PC-9 (cell line): ENCODE measurements at regions not wholly inside any gene's neighbourhood (a gene's known extent, or its start where the extent isn't known, plus 50 kb on each side); places are given as distances from the start of the nearest gene placed in this dataset.

Source experiments
- BruUV-seq: library from RNA; stranded (reverse); fragments of 400-500 nt; replicated peaks from 2 replicates; lab custom pipeline; 2021; lab: Mats Ljungman, UMichigan
- CTCF ChIA-PET: fragments of 300-600 bp; sonication (Branson Sonifier 250); formaldehyde crosslinking; loops from one replicate; lab custom pipeline; 2022; ENCODE audit warnings: antibody characterized with exemption; lab: Charles Lee
- POLR2A ChIA-PET: fragments of 300-600 bp; sonication (Branson Sonifier 250); formaldehyde crosslinking; loops from one replicate; lab custom pipeline; 2022; ENCODE audit warnings: antibody characterized with exemption; ENCODE audit not compliant: unreplicated experiment; lab: Charles Lee
- DNase-seq, 2 experiments: peaks; one replicate each; pipeline versions ENCODE4 v3.0.0 to v3.0.0-alpha.2; 2015 to 2022; ENCODE audit warnings: mixed read lengths in 1 of 2
- H2AFZ ChIP-seq: fragments of 200-600 bp; sonication (generic); 2 replicates; pipeline ENCODE4 v1.8.1; 2017; ENCODE audit warnings: antibody characterized with exemption
- H3F3A ChIP-seq: fragments of 200-600 bp; sonication (generic); 2 replicates; pipeline ENCODE4 v1.8.1; 2017; ENCODE audit warnings: antibody characterized with exemption, mild to moderate bottlenecking, low read depth; ENCODE audit not compliant: insufficient read depth
- H3K27ac ChIP-seq: fragments of 200-600 bp; sonication (generic); 2 replicates; pipeline ENCODE4 v1.6.1; 2016; ENCODE audit warnings: mixed run types
- H3K27me3 ChIP-seq: fragments of 200-600 bp; sonication (generic); 2 replicates; pipeline ENCODE4 v1.6.1; 2016; ENCODE audit warnings: low read depth, mixed run types; ENCODE audit not compliant: insufficient read depth
- H3K36me3 ChIP-seq: fragments of 200-600 bp; sonication (generic); 2 replicates; pipeline ENCODE4 v1.6.1; 2016; ENCODE audit warnings: low read depth, mixed run types
- H3K4me1 ChIP-seq: fragments of 200-600 bp; sonication (generic); replicated peaks from 2 replicates; pipeline ENCODE4 v1.6.1; 2016; ENCODE audit warnings: mixed run types; ENCODE audit not compliant: insufficient read depth
- H3K4me2 ChIP-seq: fragments of 200-600 bp; sonication (generic); 2 replicates; pipeline ENCODE4 v1.6.1; 2017; ENCODE audit warnings: mixed run types
- H3K4me3 ChIP-seq: fragments of 200-600 bp; sonication (generic); 2 replicates; pipeline ENCODE4 v1.6.1; 2016; ENCODE audit warnings: mixed run types
- H3K79me2 ChIP-seq: fragments of 200-600 bp; sonication (generic); 2 replicates; pipeline ENCODE4 v1.6.1; 2017; ENCODE audit warnings: low read depth, mixed run types
- H3K9me2 ChIP-seq: fragments of 200-600 bp; sonication (generic); 2 replicates; pipeline ENCODE4 v1.8.1; 2017; ENCODE audit warnings: mild to moderate bottlenecking; ENCODE audit not compliant: insufficient read depth
- H3K9me3 ChIP-seq: fragments of 200-600 bp; sonication (generic); 2 replicates; pipeline ENCODE4 v1.8.1; 2016; ENCODE audit warnings: low read depth; ENCODE audit not compliant: insufficient read depth
- H4K20me1 ChIP-seq: fragments of 200-600 bp; sonication (generic); 2 replicates; pipeline ENCODE4 v1.8.1; 2017; ENCODE audit not compliant: insufficient read depth
- CTCF ChIP-seq: fragments of 200-600 bp; sonication (generic); conservative IDR thresholded peaks from 2 replicates; pipeline ENCODE4 v1.6.1; 2017; ENCODE audit warnings: mixed run types, antibody characterized with exemption, mild to moderate bottlenecking, moderate library complexity
- EZH2 ChIP-seq: fragments of 200-600 bp; sonication (generic); IDR thresholded peaks from 2 replicates; pipeline ENCODE4 v1.8.0; 2017; ENCODE audit warnings: antibody characterized with exemption, low read depth
- intact Hi-C: fragments of 100-400 bp; cut with micrococcal nuclease; formaldehyde crosslinking; loops from one replicate; pipeline ENCODE4 v1.10.0; 2022; ENCODE audit not compliant: unreplicated experiment

DNA sequence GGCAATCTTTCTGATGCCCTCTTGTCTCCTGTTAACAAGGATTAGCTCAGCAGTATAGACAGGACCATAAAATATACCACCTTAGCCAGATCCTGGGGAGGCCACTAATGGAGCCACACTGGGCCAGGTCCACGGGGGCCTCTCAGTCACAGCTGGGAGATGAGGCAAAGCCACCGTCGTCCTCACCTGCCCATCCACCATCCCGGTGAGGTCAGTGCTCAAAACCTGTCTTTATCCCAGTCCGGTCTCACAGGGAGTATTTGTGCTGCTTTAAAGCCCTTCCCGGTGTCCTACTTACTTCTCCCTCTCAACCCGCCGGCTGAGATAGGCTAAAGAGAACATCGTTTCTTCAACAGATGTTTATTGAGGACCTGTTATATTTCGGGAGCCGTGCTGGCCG lies 104.3 kb downstream of the EDN3 start:
- no peak overlapping the region for H3K4me3 ChIP-seq
- H3K9me2 ChIP-seq, result no peaks in the 10 kb centered on the region
- ChIA-PET POLR2A (no interaction called here), CTCF (no interaction called here)
- no peak overlapping the region for H2AFZ ChIP-seq
- no peak overlapping the region for H3K27ac ChIP-seq
- H3F3A ChIP-seq, result no peaks in the 10 kb centered on the region
- H3K27me3 ChIP-seq, result peaks cover 96% of the 10 kb centered on the region
- no TSS peak for BruUV-seq
- DNase-seq, result no peak
- no peak for TF ChIP-seq CTCF
- TF ChIP-seq EZH2, result no peak
- no peak overlapping the region for H3K4me2 ChIP-seq
- no peaks in the 10 kb centered on the region for H3K4me1 ChIP-seq
- H3K79me2 ChIP-seq, result no peaks in the 10 kb centered on the region
- H4K20me1 ChIP-seq, result no peaks in the 10 kb centered on the region
- no peaks in the 10 kb centered on the region for H3K9me3 ChIP-seq
- H3K36me3 ChIP-seq, result no peaks in the 10 kb centered on the region
- intact Hi-C loops, result loop anchor here (5.0 kb wide), 1 partner anchor 532 kb away; no protein-coding TSS in a partner anchor

GRCh38 chr20:59405226-59406200 lies 105.1 kb downstream of the EDN3 start:
- Histone ChIP-seq H4K20me1 (no peaks in the 10 kb centered on the region), H3K9me2 (no peaks in the 10 kb centered on the region), H3K9me3 (no peaks in the 10 kb centered on the region), H3K36me3 (no peaks in the 10 kb centered on the region), H3F3A (no peaks in the 10 kb centered on the region), H3K4me2 (no peak overlapping the region), H3K79me2 (no peaks in the 10 kb centered on the region), H3K4me1 (no peaks in the 10 kb centered on the region), H3K27me3 (peaks cover 96% of the 10 kb centered on the region), H3K4me3 (no peak overlapping the region), H2AFZ (no peak overlapping the region), H3K27ac (no peak overlapping the region)
- TF ChIP-seq CTCF, result no peak
- no peak for TF ChIP-seq EZH2
- no peak for DNase-seq
- CTCF ChIA-PET, result interaction anchor here (0.6 kb wide), 1 partner anchor 765 kb away, joined by 12 read pairs; no protein-coding TSS in a partner anchor
- POLR2A ChIA-PET, result no interaction called here
- intact Hi-C loops, result no loop called here
- BruUV-seq, result no TSS peak

DNA sequence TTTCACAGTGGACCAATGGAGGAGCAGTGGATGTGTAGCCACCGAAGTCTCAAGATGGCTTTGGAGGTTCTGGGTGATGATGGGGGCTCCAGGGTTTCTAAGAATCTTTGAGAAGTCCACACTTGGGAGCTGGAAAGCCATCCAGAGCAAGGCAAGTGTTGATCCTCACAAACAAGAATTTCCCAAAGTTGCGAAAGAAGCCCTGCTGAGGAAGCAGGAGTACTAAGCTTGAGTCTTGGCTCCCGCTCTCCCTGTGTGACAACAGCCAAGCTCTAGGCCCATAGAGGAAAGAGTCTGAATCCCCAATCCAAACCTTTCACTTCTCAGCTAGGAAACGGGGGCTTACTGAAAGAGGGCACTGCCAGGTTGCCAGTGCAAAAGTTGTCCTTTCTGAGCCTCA lies 106.0 kb downstream of the EDN3 start:
- no peaks in the 10 kb centered on the region for H3F3A ChIP-seq
- H3K27ac ChIP-seq, result no peak overlapping the region
- H3K79me2 ChIP-seq, result no peaks in the 10 kb centered on the region
- DNase-seq, result no peak
- no peak overlapping the region for H3K4me2 ChIP-seq
- H3K4me3 ChIP-seq, result no peak overlapping the region
- POLR2A ChIA-PET, result no interaction called here
- H2AFZ ChIP-seq, result no peak overlapping the region
- intact Hi-C loops, result no loop called here
- BruUV-seq, result no TSS peak
- no peaks in the 10 kb centered on the region for H3K9me3 ChIP-seq
- H3K9me2 ChIP-seq, result no peaks in the 10 kb centered on the region
- no peak for TF ChIP-seq CTCF
- no peak for TF ChIP-seq EZH2
- no peaks in the 10 kb centered on the region for H4K20me1 ChIP-seq
- H3K36me3 ChIP-seq, result no peaks in the 10 kb centered on the region
- H3K4me1 ChIP-seq, result no peaks in the 10 kb centered on the region
- H3K27me3 ChIP-seq, result peaks cover 96% of the 10 kb centered on the region
- CTCF ChIA-PET, result no interaction called here
